GM19043 (cell line): ENCODE measurements at regions not wholly inside any gene's neighbourhood (a gene's known extent, or its start where the extent isn't known, plus 50 kb on each side); places are given as distances from the start of the nearest gene placed in this dataset.

Source experiments
- ATAC-seq: cut with Tn5 transposase; IDR thresholded peaks from one replicate; pipeline ENCODE4 v1.9.1; 2021; ENCODE audit warnings: low read depth; ENCODE audit not compliant: unreplicated experiment

DNA sequence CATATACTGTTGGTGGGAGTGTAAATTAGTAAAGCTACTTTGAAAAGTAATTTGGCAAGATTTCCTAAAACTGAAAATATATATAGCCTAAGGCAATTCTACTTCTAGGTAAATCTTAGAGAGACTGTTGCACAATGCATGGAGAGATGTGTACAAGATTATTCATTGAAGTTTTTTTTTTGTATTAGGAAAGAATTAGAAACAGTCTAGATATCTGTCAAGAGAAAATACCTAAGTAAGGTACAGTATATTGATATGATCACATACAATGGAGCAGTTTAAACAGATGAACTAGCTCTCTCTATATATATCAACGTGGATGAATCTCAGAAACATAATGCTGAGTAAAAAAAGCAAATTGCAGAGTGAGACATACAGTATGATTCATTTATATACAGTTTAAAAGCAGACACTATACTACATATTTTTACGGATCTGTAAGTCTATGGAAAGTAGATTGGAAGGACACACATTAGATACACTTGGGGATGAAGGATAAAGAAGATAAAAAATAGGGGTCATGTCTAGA is 59.3 kb upstream of the ACVR1 start:
- ATAC-seq = no peak

GRCh38 chr2:157934684-157935377 is 58.7 kb upstream of the ACVR1 start:
- no peak for ATAC-seq

DNA sequence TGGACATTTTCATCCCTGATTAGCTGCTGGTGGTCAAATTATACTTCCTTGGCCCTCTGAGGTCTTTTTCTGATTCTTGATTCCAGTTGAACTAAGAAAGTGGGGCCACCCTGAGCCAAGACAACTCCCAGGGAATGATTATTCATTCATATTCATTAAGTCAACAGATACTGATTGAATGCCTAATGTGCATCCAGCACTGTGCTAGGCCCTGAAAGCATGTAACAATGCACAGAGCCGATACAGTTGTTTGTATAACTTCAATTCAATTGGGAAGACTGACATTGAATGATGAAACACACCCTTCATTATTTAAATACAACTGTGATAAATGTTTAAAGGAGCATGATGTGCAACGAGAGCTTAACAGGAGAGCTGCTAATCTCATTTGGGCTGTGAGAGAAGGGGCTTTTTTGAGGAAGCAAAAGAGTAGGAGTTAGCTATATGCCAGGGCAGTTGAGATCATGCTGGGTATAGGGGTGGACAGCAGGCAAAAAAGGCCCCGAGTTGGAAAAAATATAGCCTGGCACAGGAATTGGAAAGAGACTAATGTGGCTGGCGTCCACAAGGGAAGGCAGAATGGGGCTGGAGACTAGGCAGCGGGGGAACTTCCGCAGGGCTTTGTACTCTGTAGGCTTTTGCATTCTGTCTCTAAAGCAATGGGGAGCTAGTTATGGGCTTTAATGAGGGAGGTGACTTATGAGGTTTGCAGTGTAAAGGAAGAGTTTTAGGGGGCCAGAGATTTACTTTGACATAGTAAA is 57.2 kb upstream of the ACVR1 start:
- no peak for ATAC-seq

DNA sequence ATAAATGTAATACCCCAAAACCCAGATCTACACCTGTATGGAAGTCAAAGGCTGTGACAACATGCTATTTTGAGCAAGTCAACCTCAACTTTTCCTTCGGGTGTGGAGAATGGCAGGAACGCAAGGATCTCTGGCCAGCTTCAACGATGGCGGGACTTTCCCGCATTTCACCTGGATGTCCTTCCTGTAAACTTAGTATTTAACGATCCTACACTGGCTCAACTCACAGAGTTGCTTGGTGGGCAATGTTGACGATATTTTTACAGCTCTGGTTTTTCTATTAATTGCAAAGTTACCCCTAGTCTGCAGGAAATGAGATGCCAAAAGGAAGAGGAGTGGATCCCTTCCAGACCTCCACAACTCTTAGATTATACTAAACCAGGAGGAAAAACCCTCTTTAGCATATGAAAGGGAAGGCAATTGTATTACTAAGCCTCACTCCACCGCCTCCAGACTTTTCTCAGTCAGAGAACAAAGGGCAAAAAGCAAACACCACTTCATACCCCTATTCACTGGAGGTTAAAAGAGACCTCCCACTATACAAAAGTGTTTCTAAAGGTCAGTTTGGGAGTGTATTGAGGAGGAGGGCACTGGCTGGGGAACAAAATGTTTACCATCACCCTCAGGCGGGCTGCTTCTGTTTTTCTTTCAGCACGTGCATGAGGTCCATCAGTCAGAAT is 56.5 kb upstream of the ACVR1 start:
- ATAC-seq = no peak

- ATAC-seq = no peak
These were observed 55.4 kb upstream of the ACVR1 start for GRCh38 chr2:157931542-157931941.

DNA sequence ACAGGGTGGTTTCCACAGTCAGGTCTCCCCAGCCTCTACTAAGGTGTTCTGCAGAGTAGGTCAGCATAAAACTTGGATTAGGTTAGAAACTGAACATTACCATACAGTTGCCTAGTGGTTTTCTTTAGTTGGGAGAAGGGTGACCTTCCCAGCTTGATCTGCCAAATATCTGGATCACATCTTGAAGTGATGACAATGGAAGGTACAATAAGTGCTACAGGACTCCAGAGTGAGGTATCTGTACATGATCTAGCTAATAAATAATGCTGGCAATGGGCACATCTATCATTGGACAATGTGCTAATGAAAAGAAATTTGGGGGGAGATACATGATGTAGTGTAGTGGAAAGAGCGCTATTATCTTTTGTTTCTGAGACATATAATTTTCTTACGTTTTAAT is 54.6 kb upstream of the ACVR1 start:
- ATAC-seq = no peak

DNA sequence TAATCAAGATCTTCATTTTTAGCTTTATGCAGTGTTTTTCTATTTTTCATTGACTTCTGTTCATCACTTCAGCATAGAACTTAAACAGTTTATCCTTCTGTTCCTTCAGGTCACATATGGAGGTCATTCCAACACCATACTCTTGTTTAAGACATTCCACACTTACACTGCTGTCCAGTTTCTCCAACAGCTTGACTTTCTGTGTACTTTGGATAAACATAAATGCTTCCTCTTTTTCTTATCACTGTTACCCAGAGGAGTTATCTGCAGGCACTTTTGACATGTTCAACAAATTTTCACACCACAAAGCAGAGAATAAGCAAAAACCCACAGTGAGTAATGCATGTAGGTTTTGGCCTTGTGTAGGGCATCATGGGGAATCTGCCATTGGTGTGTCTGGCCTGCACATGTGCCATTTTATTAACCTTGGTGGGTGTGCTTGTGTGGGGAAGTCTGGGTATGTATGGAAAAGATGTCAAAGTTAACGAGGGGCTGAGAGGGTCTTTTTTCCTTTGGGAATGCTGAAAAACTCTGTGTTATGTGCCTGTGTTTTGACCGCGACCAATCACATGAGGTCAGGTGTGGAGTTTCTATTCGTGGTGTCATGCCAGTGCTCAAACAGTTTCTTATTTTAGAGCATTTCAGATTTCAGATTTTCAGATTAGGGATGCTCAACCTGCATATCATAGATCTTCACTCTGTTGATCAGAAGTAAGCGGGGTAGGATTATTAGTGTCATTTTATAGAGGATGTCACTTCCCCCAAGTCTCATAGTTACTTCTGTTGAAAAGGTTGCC is 53.9 kb upstream of the ACVR1 start:
- no peak for ATAC-seq

GRCh38 chr2:157928372-157928771 is 52.2 kb upstream of the ACVR1 start:
- ATAC-seq = no peak

- no peak for ATAC-seq
These were observed 51.0 kb upstream of the ACVR1 start for GRCh38 chr2:157927155-157927554.
